Stomach (tissue), 4 donors: ENCODE measurements at regions not wholly inside any gene's neighbourhood (a gene's known extent, or its start where the extent isn't known, plus 50 kb on each side); places are given as distances from the start of the nearest gene placed in this dataset.

Source experiments
- CTCF ChIP-seq, 7 experiments: fragments of 450-650 bp in 4 of 7; fragments of 200-600 bp in 3 of 7; sonication (generic) in 3 of 7; IDR thresholded peaks; one replicate each; pipeline ENCODE4 v1.5.1; 2016 to 2019; ENCODE audit warnings: antibody characterized with exemption in 7 of 7, control low read depth in 2 of 7, mild to moderate bottlenecking in 1 of 7
- EP300 ChIP-seq: sonication (generic); formaldehyde crosslinking; IDR thresholded peaks from one replicate; pipeline ENCODE4 v1.6.1; 2017; ENCODE audit warnings: antibody characterized with exemption
- POLR2A ChIP-seq, 4 donors: fragments of 450-650 bp; IDR thresholded peaks; one replicate each; pipeline ENCODE4 v1.6.1; 2016; ENCODE audit warnings: antibody characterized with exemption in 4 of 4, control low read depth in 2 of 4, mild to moderate bottlenecking in 1 of 4, moderate library complexity in 1 of 4

GRCh38 chr4:14769993-14770392, 232.3 kb upstream of the CPEB2 start:
- no peak for TF ChIP-seq CTCF (IDR thresholded peaks at IDR 0.05)
- no peak for TF ChIP-seq POLR2A (IDR thresholded peaks at IDR 0.05)
- TF ChIP-seq EP300: no peak
